GM21367 (cell line): ENCODE measurements at regions not wholly inside any gene's neighbourhood (a gene's known extent, or its start where the extent isn't known, plus 50 kb on each side); places are given as distances from the start of the nearest gene placed in this dataset.
"Not testable (repeated sequence)": the region's sequence is repeated elsewhere in the genome, so short reads cannot be mapped to it uniquely, and the experiment has no call there.

ENCODE experiments used
- ATAC-seq: cut with Tn5 transposase; IDR thresholded peaks from one replicate; pipeline ENCODE4 v1.9.1; 2021; ENCODE audit not compliant: unreplicated experiment

- no peak for ATAC-seq
Observed at GRCh38 chr3:144777906-144778305, 806.3 kb downstream of the DIPK2A start.

GRCh38 chr3:144791034-144791433, 819.4 kb downstream of the DIPK2A start:
- no peak for ATAC-seq

GRCh38 chr3:144801890-144802289, 830.3 kb downstream of the DIPK2A start:
- no peak for ATAC-seq

GRCh38 chr3:144809380-144809779, 837.8 kb downstream of the DIPK2A start:
- ATAC-seq, result no peak

- peak; percentile 76 for ATAC-seq
Observed at GRCh38 chr3:144810160-144810559, 838.5 kb downstream of the DIPK2A start.

- no peak for ATAC-seq
Observed at GRCh38 chr3:144815655-144816054, 844.0 kb downstream of the DIPK2A start.

GRCh38 chr3:144816323-144816722, 844.7 kb downstream of the DIPK2A start:
- ATAC-seq, result no peak

- no peak for ATAC-seq
Observed at GRCh38 chr3:144818973-144819372, 847.4 kb downstream of the DIPK2A start.

- not testable (repeated sequence) for ATAC-seq
Observed at GRCh38 chr3:144820232-144820631, 848.6 kb downstream of the DIPK2A start.

GRCh38 chr3:144820726-144821125, 849.1 kb downstream of the DIPK2A start:
- no peak for ATAC-seq

GRCh38 chr3:144821583-144821982, 850.0 kb downstream of the DIPK2A start:
- no peak for ATAC-seq

- no peak for ATAC-seq
Observed at GRCh38 chr3:144822671-144823070, 851.0 kb downstream of the DIPK2A start.

GRCh38 chr3:144831955-144832716, 860.5 kb downstream of the DIPK2A start:
- no peak for ATAC-seq

- ATAC-seq, result no peak
Observed at GRCh38 chr3:144839991-144840390, 868.4 kb downstream of the DIPK2A start.

- ATAC-seq, result no peak
Observed at GRCh38 chr3:144840866-144841265, 869.2 kb downstream of the DIPK2A start.

- no peak for ATAC-seq
Observed at GRCh38 chr3:144843099-144843498, 871.5 kb downstream of the DIPK2A start.

GRCh38 chr3:144852999-144853398, 881.4 kb downstream of the DIPK2A start:
- no peak for ATAC-seq

GRCh38 chr3:144854020-144854419, 882.4 kb downstream of the DIPK2A start:
- ATAC-seq, result not testable (repeated sequence)

GRCh38 chr3:144859161-144859560, 887.5 kb downstream of the DIPK2A start:
- ATAC-seq, result no peak

- ATAC-seq, result no peak
Observed at GRCh38 chr3:144864646-144865045, 893.0 kb downstream of the DIPK2A start.

GRCh38 chr3:144865948-144866347, 894.3 kb downstream of the DIPK2A start:
- ATAC-seq, result no peak

- no peak for ATAC-seq
Observed at GRCh38 chr3:144866476-144866875, 894.9 kb downstream of the DIPK2A start.

- no peak for ATAC-seq
Observed at GRCh38 chr3:144868506-144868905, 896.9 kb downstream of the DIPK2A start.
